Stimulated activated CD8-positive, alpha-beta memory T cell treated with anti-CD3 and anti-CD28 coated beads, Interleukin-15, amount 100 ng/mL, for 48 hours (primary cell): ENCODE measurements at regions not wholly inside any gene's neighbourhood (a gene's known extent, or its start where the extent isn't known, plus 50 kb on each side); places are given as distances from the start of the nearest gene placed in this dataset.
"Not testable (repeated sequence)": the region's sequence is repeated elsewhere in the genome, so short reads cannot be mapped to it uniquely, and the experiment has no call there.

ENCODE experiments used
- DNase-seq, 2 donors: peaks; one replicate each; pipeline ENCODE4 v3.0.0-alpha.2; 2020; ENCODE audit warnings: low read depth in 2 of 2

- no peak for DNase-seq
Measured at GRCh38 chr1:157219600-157219999, 81.4 kb upstream of the ETV3 start.

GRCh38 chr1:157219182-157219581, 81.0 kb upstream of the ETV3 start:
- DNase-seq: no peak

- no peak for DNase-seq
Measured at GRCh38 chr1:157218671-157219070, 80.5 kb upstream of the ETV3 start.

- DNase-seq: no peak
Measured at GRCh38 chr1:157217486-157217885, 79.3 kb upstream of the ETV3 start.

- no peak for DNase-seq
Measured at GRCh38 chr1:157213836-157214235, 75.6 kb upstream of the ETV3 start.

- no peak for DNase-seq
Measured at GRCh38 chr1:157209514-157209913, 71.3 kb upstream of the ETV3 start.

GRCh38 chr1:157205982-157206381, 67.8 kb upstream of the ETV3 start:
- DNase-seq: not testable (repeated sequence)

- DNase-seq: no peak
Measured at GRCh38 chr1:157203166-157203565, 65.0 kb upstream of the ETV3 start.

- DNase-seq: no peak
Measured at GRCh38 chr1:157202331-157202730, 64.1 kb upstream of the ETV3 start.

- DNase-seq: no peak
Measured at GRCh38 chr1:157201767-157202166, 63.6 kb upstream of the ETV3 start.

GRCh38 chr1:157200451-157200850, 62.3 kb upstream of the ETV3 start:
- DNase-seq: no peak

- no peak for DNase-seq
Measured at GRCh38 chr1:157199421-157199755, 61.2 kb upstream of the ETV3 start.

GRCh38 chr1:157198619-157199420, 60.6 kb upstream of the ETV3 start:
- DNase-seq: no peak

GRCh38 chr1:157197906-157198435, 59.8 kb upstream of the ETV3 start:
- no peak for DNase-seq

GRCh38 chr1:157196670-157197456, 58.7 kb upstream of the ETV3 start:
- not testable (repeated sequence) for DNase-seq

- no peak for DNase-seq
Measured at GRCh38 chr1:157196245-157196543, 58.0 kb upstream of the ETV3 start.

- no peak for DNase-seq
Measured at GRCh38 chr1:157195521-157196244, 57.5 kb upstream of the ETV3 start.

GRCh38 chr1:157194731-157195520, 56.7 kb upstream of the ETV3 start:
- DNase-seq: no peak

- peak; percentile 36 to 48 for DNase-seq
Measured at GRCh38 chr1:157193702-157194391, 55.7 kb upstream of the ETV3 start.

- no peak for DNase-seq
Measured at GRCh38 chr1:157193219-157193618, 55.0 kb upstream of the ETV3 start.
